ENCODE measurements at regions not wholly inside any gene's neighbourhood (a gene's known extent, or its start where the extent isn't known, plus 50 kb on each side); places are given as distances from the start of the nearest gene placed in this dataset.
"Not testable (repeated sequence)": the region's sequence is repeated elsewhere in the genome, so short reads cannot be mapped to it uniquely, and the experiment has no call there.

GRCh38 chr3:153268564-153269279 lies 106.7 kb downstream of the RAP2B start:
- no peak for DNase-seq (ENCODE audit: low spot score)

GRCh38 chr3:153269730-153270129 lies 107.7 kb downstream of the RAP2B start:
- no peak for DNase-seq (ENCODE audit: low spot score)

GRCh38 chr3:153273217-153273616 lies 111.2 kb downstream of the RAP2B start:
- DNase-seq (ENCODE audit: low spot score): no peak

- DNase-seq (ENCODE audit: low spot score): no peak
These were observed 111.9 kb downstream of the RAP2B start for GRCh38 chr3:153273767-153274435.

- DNase-seq (ENCODE audit: low spot score): no peak
These were observed 112.5 kb downstream of the RAP2B start for GRCh38 chr3:153274561-153274960.

- DNase-seq (ENCODE audit: low spot score): no peak
These were observed 113.5 kb downstream of the RAP2B start for GRCh38 chr3:153275514-153275913.

- DNase-seq (ENCODE audit: low spot score): no peak
These were observed 115.0 kb downstream of the RAP2B start for GRCh38 chr3:153277029-153277428.

GRCh38 chr3:153281236-153281997 lies 119.4 kb downstream of the RAP2B start:
- not testable (repeated sequence) for DNase-seq (ENCODE audit: low spot score)

GRCh38 chr3:153282355-153282754 lies 120.3 kb downstream of the RAP2B start:
- no peak for DNase-seq (ENCODE audit: low spot score)

- DNase-seq (ENCODE audit: low spot score): no peak
These were observed 122.4 kb downstream of the RAP2B start for GRCh38 chr3:153284282-153284938.

- DNase-seq (ENCODE audit: low spot score): no peak
These were observed 123.2 kb downstream of the RAP2B start for GRCh38 chr3:153285194-153285641.

GRCh38 chr3:153285982-153286381 lies 124.0 kb downstream of the RAP2B start:
- no peak for DNase-seq (ENCODE audit: low spot score)

GRCh38 chr3:153287017-153287416 lies 125.0 kb downstream of the RAP2B start:
- DNase-seq (ENCODE audit: low spot score): no peak

- DNase-seq (ENCODE audit: low spot score): no peak
These were observed 127.3 kb downstream of the RAP2B start for GRCh38 chr3:153289334-153289808.

GRCh38 chr3:153290268-153291015 lies 128.4 kb downstream of the RAP2B start:
- DNase-seq (ENCODE audit: low spot score): no peak

GRCh38 chr3:153291059-153291685 lies 129.1 kb downstream of the RAP2B start:
- peak; percentile 31 for DNase-seq (ENCODE audit: low spot score)

GRCh38 chr3:153293265-153293664 lies 131.2 kb downstream of the RAP2B start:
- DNase-seq (ENCODE audit: low spot score): no peak

GRCh38 chr3:153295901-153296300 lies 133.9 kb downstream of the RAP2B start:
- no peak for DNase-seq (ENCODE audit: low spot score)

GRCh38 chr3:153305189-153305588 lies 143.2 kb downstream of the RAP2B start:
- no peak for DNase-seq (ENCODE audit: low spot score)

- no peak for DNase-seq (ENCODE audit: low spot score)
These were observed 149.5 kb downstream of the RAP2B start for GRCh38 chr3:153311541-153311940.

Data from LoVo (cell line).